Brain pericyte (primary cell): ENCODE measurements at regions not wholly inside any gene's neighbourhood (a gene's known extent, or its start where the extent isn't known, plus 50 kb on each side); places are given as distances from the start of the nearest gene placed in this dataset.
"Not testable (repeated sequence)": the region's sequence is repeated elsewhere in the genome, so short reads cannot be mapped to it uniquely, and the experiment has no call there.

Experiments
- DNase-seq: peaks from one replicate; pipeline ENCODE4 v3.0.0-alpha.2; 2012; ENCODE audit warnings: low read depth, low spot score

DNA sequence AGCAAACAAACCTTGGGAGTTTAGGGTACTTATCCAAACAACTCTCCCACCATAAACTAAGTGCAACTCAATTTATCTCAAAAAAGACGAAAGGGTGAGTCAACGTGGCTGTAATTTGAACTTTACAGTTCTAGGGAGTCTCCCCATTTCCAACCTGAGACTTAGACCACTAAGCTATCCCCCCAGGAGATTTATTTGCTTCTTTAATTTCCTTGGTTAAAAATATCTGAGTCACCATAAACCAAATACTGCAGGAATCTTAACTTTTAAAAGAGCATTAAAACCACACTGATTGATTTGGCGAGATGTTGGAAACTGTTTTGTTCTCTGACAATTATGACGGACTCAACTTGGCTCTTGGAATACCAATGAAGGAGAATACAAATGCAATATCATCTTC lies 299.3 kb upstream of the SOX9 start:
- DNase-seq: no peak

DNA sequence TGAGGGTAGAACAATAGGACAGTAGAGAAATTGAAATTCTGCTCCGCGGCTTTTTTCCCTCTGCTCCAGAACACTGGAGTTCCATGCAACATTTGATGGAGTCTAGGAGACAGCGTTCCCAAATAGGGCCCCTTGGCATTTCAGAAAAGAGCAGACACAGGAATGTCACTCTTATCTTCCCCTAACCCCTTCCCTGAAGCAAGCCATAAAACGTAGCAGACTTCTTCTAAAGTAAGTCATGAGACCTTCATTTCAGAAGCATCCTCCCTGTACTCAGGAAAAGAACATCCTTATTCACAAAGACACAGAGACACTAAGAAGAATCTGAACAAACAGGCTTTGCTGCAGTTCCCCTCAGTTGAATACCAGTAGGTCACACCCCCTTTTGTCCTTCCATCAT lies 296.1 kb upstream of the SOX9 start:
- DNase-seq: no peak

- no peak for DNase-seq
Observed at GRCh38 chr17:71825687-71826086, 295.1 kb upstream of the SOX9 start.

GRCh38 chr17:71828182-71828596 lies 292.6 kb upstream of the SOX9 start:
- DNase-seq: peak; percentile 65

DNA sequence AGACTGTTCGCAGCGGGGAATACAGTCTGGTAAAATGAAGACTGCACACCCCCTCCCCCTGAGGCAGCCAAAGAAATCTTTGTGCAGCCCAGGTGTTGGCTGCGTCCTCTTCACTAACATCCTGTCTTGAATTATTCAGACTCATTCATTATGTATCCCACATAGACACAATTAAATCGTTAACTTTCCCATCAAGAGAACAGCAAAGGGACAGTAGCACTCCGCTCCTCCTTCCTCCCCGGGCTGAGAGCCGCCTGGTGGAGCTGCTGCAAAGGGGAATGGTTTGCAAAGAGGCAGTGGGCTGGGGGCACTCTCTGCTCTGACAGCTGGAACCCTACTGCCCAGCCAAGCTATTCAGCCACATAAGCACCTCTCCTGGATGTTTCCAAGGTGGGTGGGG lies 290.0 kb upstream of the SOX9 start:
- no peak for DNase-seq

DNA sequence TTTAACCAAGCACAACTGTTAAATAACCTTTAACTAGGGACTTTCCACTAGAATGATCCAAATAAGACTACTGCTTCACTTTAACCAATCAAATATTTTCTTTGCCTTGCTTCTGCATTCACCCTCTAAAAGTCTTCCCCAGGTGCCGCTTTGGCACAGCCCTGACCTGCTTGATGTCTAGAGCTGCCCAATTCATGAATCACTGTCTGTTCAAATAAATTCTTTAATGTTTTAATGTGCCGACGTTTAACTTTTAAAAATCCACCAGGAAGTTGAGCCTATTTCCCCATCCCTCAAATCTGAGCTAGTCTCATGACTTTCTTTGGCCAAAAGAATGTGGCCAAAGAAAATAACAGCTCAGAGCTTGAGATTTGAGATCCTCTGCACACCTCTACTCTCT lies 277.8 kb upstream of the SOX9 start:
- DNase-seq: no peak

- DNase-seq: no peak
Observed at GRCh38 chr17:71845337-71845736, 275.5 kb upstream of the SOX9 start.

GRCh38 chr17:71846561-71847110 lies 274.2 kb upstream of the SOX9 start:
- no peak for DNase-seq

- DNase-seq: no peak
Observed at GRCh38 chr17:71849783-71850768, 270.7 kb upstream of the SOX9 start.

- DNase-seq: no peak
Observed at GRCh38 chr17:71850812-71851211, 270.0 kb upstream of the SOX9 start.

GRCh38 chr17:71855010-71855409 lies 265.8 kb upstream of the SOX9 start:
- DNase-seq: no peak

DNA sequence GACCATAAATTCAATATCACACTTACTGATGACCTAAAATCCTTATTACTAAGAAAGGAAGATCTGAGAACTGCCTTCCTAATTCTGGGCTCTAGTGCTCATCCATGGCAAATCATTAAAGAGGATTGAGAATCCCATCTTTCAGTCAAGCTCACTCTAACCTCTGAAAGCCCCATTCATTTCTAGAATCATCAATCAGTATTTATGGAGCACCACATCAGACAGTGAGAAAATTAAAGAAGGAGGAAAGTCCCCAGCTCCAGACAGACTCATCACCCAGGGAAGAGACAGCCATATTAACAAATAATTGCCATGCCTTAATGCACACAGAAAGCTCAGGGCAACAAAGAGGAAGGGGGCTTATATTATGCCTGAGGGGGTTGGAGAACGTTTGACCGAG lies 256.1 kb upstream of the SOX9 start:
- DNase-seq: no peak

- no peak for DNase-seq
Observed at GRCh38 chr17:71866095-71866494, 254.7 kb upstream of the SOX9 start.

GRCh38 chr17:71869293-71869692 lies 251.5 kb upstream of the SOX9 start:
- DNase-seq: no peak

- DNase-seq: no peak
Observed at GRCh38 chr17:71869841-71870545, 250.8 kb upstream of the SOX9 start.

DNA sequence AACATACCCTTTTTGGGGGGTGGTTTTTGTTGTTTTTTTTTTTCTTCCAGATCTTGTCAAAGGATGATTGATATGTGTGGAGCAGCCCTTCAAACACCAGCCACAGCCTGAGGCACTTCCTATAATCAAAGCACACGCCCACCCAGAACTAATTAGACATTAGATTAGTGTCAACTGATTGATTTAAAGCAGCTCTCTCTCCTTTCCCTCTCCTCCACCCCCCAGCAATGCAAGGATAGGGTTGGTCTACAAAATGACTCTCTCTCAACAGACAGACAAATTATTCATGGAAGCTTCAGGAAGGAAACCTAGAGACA lies 250.3 kb upstream of the SOX9 start:
- DNase-seq: no peak

GRCh38 chr17:71872843-71873485 lies 247.9 kb upstream of the SOX9 start:
- no peak for DNase-seq

GRCh38 chr17:71874773-71875172 lies 246.0 kb upstream of the SOX9 start:
- not testable (repeated sequence) for DNase-seq

GRCh38 chr17:71878271-71878670 lies 242.5 kb upstream of the SOX9 start:
- DNase-seq: no peak

DNA sequence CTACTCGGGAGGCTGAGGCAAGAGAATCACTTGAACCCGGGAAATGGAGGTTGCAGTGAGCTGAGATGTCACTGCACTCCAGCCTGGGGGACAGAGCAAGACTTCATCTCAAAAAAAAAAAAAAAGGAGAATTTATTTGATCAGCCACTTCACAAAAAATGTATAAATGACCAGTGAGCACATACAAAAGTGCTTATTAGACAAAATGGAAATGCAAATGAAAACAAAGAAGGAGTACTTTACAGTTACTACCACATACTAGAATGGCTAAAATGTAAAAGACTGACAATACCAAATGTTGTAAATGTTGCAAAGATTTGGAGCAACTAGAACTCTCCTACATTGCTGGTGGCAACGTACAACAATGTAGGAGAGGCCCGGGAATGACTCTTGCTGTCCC lies 241.8 kb upstream of the SOX9 start:
- DNase-seq: no peak

- DNase-seq: no peak
Observed at GRCh38 chr17:71881041-71881440, 239.8 kb upstream of the SOX9 start.

- no peak for DNase-seq
Observed at GRCh38 chr17:71881581-71881980, 239.2 kb upstream of the SOX9 start.
